ENCODE measurements at regions not wholly inside any gene's neighbourhood (a gene's known extent, or its start where the extent isn't known, plus 50 kb on each side); places are given as distances from the start of the nearest gene placed in this dataset.

DNA sequence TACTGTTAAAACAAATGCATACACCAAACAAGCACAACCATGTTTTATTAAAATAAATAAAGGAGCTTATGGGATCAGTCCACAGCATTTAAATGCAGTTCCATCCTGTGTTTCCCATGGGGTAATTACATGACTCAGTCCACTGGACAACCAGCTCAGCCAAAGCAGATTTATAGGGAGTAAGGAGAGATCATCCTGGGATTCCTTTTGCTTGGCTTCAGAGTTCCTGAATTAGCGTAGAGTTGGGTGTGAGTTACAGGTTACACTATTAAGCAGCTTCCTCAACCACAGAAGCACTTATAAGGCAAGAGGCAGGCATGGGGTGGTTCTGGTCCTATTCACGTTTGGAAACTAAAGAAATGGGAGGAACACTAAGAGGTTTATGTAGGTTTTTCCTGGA is 381.1 kb upstream of the ACTBL2 start:
- TF ChIP-seq, protein P1, sequence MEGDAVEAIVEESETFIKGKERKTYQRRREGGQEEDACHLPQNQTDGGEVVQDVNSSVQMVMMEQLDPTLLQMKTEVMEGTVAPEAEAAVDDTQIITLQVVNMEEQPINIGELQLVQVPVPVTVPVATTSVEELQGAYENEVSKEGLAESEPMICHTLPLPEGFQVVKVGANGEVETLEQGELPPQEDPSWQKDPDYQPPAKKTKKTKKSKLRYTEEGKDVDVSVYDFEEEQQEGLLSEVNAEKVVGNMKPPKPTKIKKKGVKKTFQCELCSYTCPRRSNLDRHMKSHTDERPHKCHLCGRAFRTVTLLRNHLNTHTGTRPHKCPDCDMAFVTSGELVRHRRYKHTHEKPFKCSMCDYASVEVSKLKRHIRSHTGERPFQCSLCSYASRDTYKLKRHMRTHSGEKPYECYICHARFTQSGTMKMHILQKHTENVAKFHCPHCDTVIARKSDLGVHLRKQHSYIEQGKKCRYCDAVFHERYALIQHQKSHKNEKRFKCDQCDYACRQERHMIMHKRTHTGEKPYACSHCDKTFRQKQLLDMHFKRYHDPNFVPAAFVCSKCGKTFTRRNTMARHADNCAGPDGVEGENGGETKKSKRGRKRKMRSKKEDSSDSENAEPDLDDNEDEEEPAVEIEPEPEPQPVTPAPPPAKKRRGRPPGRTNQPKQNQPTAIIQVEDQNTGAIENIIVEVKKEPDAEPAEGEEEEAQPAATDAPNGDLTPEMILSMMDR (IDR thresholded peaks at IDR 0.05; ENCODE audit: borderline replicate concordance, extremely low read depth, low read length, poor library complexity, severe bottlenecking): no peak
- TF ChIP-seq EZH2 (IDR thresholded peaks at IDR 0.05; ENCODE audit: borderline replicate concordance, low read depth, low read length, severe bottlenecking): no peak
